ENCODE measurements at regions not wholly inside any gene's neighbourhood (a gene's known extent, or its start where the extent isn't known, plus 50 kb on each side); places are given as distances from the start of the nearest gene placed in this dataset.
"Not testable (repeated sequence)": the region's sequence is repeated elsewhere in the genome, so short reads cannot be mapped to it uniquely, and the experiment has no call there.

DNA sequence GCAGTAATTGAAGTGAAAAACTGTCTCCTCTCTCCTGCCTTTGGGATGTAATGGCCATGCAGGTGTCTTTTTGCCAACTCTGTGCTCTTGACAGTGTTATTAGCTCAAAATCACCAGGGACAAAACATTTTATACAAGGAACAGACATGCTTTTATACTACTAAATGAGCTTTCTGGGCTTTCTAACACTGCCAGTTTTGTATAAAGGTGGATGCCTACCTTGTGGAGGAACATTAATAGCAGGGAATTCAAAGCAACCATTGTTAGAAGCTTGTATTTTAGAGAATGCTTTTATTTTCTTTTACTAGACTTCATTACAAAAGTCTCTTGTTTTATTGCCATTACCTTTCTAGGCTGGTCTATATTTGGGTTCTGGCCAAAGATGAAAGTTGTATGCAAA is 54.7 kb upstream of the ARSJ start:
- no peak for DNase-seq (ENCODE audit: low read depth in 2 of 2)

DNA sequence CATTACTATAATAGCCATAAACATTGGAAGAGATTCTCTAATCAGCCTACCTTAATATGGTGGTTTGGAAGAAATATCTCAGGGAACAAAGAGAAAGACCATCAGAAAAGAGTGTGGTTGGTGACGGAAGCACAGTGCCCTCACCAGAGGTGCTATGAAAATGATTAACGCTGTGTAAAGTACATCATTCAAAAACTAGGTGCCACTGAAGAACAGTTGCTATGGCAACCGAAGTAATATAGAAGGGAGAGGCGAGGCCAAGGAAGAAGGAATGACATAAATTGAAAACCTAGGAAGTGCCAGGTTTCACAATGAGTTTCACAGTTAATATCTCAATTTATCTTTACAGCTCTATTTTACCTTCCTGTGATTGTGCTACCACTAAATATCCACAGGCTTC is 57.0 kb upstream of the ARSJ start:
- no peak for DNase-seq (ENCODE audit: low read depth in 2 of 2)

DNA sequence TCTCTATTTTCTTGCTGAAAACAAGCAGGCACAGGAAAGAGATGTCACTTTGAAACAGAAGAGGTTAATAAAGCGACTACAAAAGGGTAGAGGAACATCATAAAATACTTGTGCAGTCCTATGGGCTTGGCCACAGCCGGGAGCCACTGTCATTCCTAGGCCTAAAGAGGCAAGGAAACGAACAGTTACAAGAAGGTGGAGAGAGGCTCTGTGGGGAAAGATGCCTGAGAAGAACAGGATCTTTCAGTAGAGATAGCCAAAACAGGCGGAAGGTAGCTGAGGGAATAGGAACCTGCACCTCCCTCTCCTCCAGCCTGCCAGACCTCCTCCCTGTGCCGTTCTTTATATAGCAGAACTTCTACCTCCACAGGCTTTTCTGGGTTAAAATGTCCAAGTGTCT is 57.4 kb upstream of the ARSJ start:
- DNase-seq (ENCODE audit: low read depth in 2 of 2) = no peak

DNA sequence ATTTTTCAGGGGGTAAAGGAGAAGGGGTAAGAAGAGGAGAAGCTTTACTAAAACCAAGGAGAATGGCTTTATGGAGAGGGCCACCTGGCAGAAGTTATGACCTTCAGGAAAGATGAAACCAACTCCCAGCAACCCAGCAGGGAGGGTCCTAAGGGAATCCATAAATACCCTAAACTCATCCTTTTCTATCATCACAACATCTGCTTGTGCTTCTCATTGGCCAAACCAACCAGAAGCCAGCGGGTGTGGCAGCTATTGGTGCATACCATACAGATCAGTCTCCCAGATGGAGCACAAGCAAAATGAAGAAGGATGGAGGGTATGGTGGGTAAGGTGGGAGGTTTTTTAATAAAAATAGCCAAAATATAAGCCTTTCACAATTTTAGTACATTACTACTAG is 58.5 kb upstream of the ARSJ start:
- DNase-seq (ENCODE audit: low read depth in 2 of 2) = no peak

DNA sequence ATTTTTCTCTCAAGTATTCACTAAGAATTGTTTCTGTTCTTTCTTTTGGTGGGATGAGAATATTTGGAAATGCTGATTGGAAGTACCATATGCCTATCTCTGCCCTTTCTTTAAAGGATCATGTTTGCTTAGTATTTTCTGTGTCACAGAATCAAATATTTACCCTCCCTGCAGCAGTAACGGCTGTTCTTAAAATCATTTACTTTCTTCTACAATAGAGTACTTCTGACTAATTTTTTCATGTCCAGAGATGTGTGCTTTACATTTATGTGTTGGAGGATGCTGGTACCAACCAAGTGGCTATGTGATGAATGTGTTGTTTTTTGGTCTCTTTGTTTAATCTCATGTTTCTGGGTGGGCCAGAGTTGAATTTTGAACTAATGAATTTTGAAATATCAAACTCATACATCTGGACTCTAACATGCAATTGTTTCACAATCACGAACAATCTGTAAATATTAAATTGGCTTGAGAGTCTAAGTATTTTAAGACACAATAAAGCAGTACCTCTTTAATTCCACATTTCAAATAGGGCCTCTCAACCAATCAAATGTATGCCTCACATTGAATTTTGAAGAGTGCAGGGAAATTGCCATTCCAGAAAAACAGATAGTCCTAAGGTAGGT is 59.4 kb upstream of the ARSJ start:
- no peak for DNase-seq (ENCODE audit: low read depth in 2 of 2)

DNA sequence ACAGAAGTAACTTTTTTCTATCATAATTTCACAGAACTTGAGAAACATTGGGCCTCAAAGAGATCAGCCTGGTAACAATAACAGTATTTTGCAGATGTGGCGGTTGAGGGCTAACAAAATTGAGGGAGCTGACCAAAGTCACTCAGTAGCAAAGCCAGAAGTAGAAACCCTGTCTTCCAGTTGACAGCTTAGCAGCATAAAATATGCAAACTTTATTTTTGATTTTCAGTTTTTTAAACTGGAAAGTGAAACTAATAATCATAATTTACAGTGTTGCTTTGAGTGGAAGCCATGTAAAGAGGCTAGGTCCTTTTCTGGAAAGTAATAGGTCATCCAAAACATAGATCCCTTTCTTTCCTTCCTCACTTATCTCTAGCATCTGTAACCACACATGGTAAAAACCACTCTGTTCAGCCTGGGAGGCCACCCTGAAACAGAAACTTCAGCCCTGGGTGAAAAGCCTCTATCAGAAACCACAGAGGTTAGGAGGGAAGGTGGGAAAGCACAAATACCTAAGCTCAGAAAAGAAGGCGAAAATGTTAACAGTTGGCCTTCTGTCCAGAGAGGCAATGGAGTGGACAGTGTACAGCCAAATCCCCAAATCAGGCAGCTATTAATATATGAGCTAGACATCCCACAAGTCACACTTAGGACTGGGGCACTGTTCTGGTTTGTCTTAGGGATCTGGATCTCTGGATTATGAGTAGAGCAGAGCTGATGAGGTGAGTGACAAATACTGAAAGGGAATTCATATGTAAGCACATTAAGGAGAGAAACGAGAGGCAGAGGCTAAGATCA is 61.1 kb upstream of the ARSJ start:
- DNase-seq (ENCODE audit: low read depth in 2 of 2) = no peak

DNA sequence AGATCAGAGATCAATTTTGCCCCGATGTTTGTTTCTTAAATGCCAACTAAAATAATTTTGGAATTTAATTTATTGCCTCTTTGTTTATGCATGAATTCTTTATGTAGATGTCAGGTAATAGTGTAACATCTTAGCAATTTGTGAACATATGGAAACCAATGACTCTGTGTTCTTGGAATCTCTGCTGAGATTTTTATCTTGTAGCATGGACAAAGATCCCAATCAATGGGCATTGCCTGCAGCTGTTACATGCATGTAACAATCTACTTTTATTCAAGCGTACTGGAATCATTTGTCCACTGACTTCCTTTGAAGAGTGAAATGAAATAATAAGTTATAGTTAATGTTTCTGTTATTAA is 61.6 kb upstream of the ARSJ start:
- DNase-seq (ENCODE audit: low read depth in 2 of 2) = no peak

DNA sequence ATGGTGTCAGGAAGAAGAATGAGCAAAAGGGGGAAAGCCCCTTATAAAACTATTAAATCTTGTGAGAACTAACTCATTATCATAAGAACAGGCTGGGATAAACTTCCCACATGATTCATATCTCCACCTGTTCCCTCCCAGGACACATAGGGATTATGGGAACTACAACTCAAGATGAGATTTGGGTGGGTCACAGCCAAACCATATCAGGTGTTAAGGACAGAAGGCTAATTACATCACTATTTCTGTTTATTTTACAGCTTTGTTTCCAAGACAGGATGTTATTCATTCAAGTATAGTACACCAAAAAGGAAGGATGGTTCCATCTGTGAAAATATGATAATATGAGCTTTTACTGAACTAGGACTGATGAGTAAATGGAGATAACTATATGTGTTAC is 63.7 kb upstream of the ARSJ start:
- DNase-seq (ENCODE audit: low read depth in 2 of 2) = no peak

DNA sequence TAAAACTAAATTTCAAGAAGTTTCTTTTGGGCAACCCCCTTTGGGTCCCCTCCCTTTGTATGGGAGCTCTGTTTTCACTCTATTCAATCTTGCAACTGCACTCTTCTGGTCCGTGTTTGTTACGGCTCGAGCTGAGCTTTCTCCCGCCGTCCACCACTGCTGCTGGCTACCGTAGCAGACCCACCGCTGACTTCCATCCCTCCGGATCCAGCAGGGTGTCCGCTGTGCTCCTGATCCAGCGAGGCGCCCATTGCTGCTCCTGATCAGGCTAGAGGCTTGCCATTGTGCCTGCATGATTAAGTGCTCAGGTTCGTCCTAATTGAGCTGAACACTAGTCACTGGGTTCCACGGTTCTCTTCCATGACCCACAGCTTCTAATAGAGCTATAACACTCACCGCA is 64.9 kb upstream of the ARSJ start:
- DNase-seq (ENCODE audit: low read depth in 2 of 2) = not testable (repeated sequence)

DNA sequence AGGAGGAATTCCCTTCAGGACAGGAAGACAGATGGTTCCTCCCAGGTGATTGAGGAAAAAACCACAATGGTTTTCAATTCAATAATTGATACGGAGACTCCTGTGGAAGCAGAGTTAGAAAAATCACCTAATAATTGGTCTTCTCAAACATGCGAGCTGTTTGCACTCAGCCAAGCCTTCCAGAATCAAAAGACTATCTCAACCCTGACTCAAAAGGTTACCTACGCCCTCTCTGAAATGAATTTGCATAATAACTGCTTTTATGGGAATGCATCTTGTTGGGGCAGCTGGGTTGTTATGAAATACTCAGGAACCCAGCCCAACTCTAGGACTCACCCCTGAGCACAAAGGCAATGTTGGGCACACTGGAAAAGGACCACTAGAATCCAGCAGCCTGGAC is 66.9 kb upstream of the ARSJ start:
- no peak for DNase-seq (ENCODE audit: low read depth in 2 of 2)

DNA sequence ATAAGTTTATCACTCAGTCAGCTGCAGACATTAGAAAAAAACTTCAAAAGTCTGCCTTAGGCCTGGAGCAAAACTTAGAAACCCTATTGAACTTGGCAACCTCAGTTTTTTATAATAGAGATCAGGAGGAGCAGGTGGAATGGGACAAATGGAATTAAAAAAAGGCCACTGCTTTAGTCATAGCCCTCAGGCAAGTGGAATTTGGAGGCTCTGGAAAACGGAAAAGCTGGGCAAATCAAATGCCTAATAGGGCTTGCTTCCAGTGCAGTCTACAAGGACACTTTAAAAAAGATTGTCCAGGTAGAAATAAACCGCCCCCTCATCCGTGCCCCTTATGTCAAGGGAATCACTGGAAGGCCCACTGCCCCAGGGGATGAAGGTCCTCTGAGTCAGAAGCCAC is 68.7 kb upstream of the ARSJ start:
- DNase-seq (ENCODE audit: low read depth in 2 of 2) = not testable (repeated sequence)

DNA sequence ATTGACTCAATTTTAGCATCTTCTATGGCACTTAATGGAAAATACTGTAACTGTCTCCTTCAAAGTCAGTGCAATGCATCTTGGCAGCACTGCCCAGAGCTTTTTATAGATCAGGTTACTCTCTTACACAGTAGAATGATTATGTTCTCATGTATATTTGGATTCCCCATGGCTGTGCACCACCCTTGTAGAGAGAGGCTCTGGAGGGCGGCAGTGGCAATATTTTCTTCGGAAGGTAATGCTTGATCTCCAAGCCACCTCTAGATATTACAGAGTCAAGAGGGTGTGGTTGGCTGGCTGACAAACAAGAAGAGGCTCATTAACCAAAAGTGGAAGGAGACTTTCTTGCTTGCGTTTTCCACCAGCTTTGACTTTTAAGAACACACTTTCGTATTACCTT is 72.8 kb upstream of the ARSJ start:
- no peak for DNase-seq (ENCODE audit: low read depth in 2 of 2)

DNA sequence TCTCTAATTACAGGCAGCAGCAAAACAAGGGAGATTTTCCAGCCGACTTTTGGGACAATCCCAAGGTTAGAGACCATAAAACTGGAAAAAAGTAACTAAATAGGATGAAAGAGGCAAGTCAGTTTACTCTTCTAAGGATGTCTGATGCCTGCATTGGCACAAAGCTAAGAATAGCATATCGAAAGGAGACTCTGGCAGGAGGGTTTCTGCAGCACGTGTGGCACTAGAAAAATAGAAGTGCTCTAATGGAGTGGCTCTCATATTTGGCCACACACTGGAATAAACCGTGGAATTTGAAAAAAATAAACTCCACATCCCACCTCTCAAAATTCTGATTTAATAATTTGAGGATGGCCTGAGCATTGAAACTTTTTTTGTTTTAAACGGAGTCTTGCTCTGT is 77.2 kb upstream of the ARSJ start:
- DNase-seq (ENCODE audit: low read depth in 2 of 2) = no peak

DNA sequence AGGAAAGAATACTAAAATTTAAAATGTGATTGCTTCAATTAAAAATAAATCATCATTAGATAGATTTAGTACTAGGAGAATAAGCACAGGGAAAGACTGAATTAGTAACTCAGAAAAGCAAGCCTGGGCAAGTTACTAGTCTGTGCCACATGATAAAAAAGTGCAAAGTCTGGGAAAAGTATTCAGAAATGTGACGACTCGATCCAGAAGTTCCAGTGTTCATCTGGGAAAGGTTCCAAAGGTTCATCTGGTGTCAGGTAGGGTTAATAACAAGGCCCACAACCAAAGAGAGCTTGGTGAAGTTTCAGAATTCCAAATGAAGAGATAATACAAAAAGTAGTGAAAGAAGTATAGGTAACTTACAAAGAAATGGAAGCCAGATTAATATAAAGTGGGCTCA is 78.3 kb upstream of the ARSJ start:
- no peak for DNase-seq (ENCODE audit: low read depth in 2 of 2)

DNA sequence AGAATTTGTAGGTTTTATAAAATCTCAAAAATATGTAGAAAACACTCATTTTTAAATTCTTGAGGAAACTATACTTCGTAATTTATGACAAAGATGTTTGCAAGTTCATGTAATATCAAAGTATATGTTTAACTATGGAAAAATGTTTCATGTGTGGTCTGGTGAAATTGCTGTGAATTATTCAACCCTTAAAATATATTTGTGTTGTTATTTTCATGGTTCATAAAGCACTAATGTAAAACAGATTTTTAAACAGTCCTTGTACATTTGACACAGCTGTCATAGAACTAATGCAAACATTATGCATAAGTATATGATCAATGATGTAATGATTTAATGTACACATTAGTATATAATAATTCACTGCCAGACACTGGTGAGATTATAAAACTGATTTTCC is 83.1 kb upstream of the ARSJ start:
- DNase-seq (ENCODE audit: low read depth in 2 of 2) = no peak

DNA sequence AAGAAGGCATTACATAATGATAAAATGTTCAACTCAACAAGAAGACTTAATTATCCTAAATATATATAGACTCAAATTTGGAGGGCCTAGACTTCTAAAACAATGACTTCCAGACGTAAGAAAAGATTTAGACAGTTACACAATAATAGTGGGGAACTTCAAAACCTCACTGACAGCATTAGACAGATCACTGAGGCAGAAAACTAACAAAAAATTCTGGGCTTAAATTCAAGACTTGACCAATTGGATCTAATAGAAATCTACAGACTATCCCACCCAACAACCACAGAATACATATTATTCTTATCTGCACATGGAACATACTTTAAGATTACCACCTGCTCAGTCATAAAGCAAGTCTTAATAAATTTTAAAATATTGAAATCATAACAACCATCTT is 93.3 kb upstream of the ARSJ start:
- DNase-seq (ENCODE audit: low read depth in 2 of 2) = no peak

DNA sequence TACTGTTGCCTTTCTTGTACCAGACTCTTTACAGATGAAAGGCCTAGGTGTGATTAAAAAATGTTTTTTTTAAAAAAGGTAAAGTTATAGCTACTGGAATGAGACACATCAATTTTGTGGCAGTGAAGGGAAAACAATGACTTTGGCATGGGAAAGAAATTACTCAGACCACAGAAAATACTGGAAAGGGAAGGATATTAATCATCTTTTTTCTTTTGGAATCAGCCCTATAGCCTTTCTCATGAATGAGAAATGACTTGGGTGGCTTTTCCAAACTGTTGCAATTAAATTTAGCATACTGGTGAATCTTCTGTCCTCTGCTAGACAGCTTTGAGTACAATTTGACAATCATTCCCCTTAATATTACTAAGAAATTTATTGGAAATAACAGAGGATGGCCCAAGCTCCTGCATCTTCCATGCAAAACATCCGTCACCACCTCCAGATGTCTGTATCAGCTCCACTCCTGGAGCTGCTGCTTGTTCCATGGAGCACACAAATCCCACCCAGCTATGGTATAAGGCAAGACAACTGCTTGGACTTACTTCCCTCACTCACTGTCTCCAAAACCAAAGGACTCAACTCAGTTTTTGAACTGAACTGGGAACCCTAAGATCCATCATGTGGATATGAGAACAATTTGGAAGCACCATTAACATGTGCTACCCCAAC is 97.6 kb upstream of the ARSJ start:
- DNase-seq (ENCODE audit: low read depth in 2 of 2) = no peak

DNA sequence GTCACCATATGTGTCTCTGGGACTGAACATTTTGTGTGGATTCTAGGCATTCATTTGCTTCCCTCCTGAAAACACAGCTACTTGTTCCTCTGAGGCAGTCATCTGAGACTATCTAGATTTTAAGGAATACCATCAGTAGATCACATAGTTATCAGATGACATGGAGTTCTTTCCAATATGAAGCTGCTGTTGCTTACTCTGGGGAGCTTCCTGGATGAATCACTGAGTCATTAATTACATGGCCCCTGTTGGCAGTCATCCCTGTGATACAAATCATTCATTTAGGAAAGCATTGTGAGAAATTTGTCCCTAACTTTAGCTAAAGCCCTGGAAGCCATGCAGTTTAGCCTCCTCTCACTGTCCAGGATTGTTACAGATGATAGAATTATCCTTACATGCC is 98.2 kb upstream of the ARSJ start:
- DNase-seq (ENCODE audit: low read depth in 2 of 2) = no peak

DNA sequence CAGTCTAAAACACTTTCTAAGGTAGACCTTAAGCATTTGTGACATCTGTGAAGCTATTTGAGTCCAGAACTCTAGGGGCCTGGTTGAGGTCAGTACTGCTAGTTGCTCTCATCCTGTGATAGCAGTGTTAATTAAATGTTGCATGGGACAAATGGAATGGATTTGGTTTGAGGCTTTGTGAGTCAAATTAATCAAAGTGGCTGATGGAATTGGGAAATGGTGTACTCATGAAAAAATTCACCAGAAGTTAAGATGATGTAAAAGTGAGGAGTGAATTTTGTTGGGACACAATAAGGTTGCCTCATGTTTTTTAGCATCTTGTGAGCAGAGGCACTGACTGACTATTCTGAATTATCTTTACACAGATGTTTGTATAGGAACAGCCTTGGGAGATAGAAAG is 99.2 kb upstream of the ARSJ start:
- no peak for DNase-seq (ENCODE audit: low read depth in 2 of 2)

DNA sequence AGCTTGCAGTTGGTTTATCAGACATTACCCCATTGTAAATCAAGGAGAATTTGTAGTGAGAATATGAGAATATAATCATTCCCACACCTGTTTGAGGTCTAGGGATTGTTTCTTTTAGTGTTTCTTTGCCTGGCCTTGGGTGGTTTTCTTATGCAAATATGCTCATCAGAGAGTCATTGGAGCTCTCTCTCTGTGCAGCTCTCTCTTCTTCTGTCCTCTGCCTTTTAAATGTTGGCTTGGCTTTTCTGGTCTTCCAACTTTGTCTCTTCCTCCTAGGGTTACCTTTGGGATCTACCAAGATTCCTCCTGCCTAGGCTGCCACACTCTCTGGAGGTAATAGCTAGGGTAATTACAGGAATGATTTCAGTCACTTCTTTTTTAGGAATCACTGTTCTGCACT is 102.3 kb upstream of the ARSJ start:
- no peak for DNase-seq (ENCODE audit: low read depth in 2 of 2)

DNA sequence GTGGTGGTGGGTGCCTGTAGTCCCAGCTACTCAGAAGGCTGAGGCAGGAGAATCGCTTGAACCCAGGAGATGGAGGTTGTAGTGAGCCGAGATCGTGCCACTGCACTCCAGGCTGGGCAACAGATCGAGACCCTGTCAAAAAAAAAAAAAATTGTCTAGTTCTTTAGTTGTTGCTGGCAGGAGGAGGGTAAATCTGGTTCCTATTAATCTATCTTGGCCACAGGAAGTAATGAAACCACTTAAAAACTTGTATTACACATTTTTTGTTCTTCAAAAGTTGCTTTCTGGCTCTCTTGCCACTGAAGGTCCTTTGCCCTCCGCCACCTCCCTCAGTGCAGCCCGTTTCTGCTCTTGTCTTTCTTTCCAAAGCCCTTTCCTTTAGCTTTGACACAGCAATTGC is 102.9 kb upstream of the ARSJ start:
- no peak for DNase-seq (ENCODE audit: low read depth in 2 of 2)

DNA sequence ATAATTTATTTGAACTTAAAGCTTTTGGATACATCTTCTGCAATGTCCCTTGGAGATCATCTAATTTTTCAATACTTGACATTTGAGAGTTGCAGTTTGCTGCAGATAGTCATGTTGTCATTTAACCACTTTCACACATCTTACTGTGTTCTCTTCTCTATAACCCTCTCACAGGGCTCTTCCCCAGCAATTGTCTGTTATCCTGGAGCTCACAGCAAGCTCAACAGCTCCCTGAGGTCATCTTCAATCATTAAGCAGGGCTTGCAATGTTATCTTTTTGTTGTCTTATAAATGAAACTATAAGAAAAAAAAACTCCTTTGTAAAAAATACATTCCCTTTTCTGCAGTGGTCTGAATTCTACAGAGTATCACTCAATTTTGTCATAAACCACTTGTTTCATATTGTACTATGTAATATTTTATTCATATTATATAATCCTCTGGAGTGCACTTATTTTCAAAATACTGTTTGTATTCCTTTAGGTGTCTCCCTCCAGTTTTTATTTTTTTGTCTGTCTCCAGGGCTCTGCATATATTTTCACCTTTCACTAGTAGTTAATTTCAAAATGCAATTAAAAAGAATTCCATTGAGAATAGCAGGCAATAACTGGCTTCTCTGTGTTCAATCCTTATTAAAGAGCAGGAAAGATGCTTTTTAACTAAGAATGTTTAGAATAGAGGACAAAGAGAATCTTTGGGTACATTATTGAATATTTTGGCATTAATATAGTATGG is 106.3 kb upstream of the ARSJ start:
- DNase-seq (ENCODE audit: low read depth in 2 of 2) = no peak
